NCI-H446 treated with DMSO at 0.1 percent for 48 hours (cell line): ENCODE measurements at regions not wholly inside any gene's neighbourhood (a gene's known extent, or its start where the extent isn't known, plus 50 kb on each side); places are given as distances from the start of the nearest gene placed in this dataset.
A peak's percentile ranks its signal among the peaks of the same experiment; 100 is the strongest.

Experiments used
- DNase-seq: peaks from one replicate; lab custom pipeline; 2025; lab: John Stamatoyannopoulos, UW

DNA sequence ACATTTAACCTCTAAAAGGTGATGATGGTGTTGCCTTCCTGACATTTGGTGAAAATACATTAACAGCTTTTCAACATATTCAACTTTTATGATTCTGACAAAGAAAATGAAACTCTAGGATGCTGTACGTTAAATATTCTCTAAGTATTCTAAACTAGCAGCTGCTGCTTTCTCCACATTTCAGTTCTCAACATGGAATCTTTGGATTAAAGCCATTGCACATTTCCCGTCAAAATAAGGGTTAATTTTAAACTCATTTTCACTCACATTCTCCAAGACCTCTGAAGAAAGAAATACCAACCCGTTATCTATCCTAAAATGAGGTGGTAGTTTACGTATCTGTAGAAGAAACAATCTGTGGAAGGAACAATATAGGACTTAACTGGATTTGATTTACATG, 655.7 kb upstream of the ARPP21 start:
- no peak for DNase-seq

- no peak for DNase-seq
These were observed 651.0 kb upstream of the ARPP21 start for GRCh38 chr3:34988296-34988695.

GRCh38 chr3:34995796-34996430, 643.4 kb upstream of the ARPP21 start:
- DNase-seq, result no peak

- DNase-seq, result no peak
These were observed 640.4 kb upstream of the ARPP21 start for GRCh38 chr3:34998902-34999301.

DNA sequence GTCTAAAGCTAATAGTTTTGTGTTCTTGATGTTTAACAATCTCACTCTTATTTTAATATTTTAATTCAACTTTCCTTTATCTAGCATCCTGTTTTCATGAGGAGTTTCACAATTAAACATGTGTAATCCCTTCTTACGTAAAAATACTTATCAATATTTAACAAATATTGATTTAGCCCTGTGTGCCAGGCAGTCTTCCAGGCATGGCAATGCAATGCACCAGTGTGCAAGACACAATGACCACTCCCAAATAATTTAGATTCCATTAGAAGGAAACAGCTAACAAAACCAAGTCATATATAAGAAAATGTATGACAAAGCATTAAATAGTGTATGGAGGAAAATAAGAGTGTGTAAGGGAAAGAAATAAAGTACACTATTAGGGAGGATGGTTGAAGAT, 627.1 kb upstream of the ARPP21 start:
- no peak for DNase-seq

- DNase-seq, result no peak
These were observed 611.2 kb upstream of the ARPP21 start for GRCh38 chr3:35028157-35028556.

DNA sequence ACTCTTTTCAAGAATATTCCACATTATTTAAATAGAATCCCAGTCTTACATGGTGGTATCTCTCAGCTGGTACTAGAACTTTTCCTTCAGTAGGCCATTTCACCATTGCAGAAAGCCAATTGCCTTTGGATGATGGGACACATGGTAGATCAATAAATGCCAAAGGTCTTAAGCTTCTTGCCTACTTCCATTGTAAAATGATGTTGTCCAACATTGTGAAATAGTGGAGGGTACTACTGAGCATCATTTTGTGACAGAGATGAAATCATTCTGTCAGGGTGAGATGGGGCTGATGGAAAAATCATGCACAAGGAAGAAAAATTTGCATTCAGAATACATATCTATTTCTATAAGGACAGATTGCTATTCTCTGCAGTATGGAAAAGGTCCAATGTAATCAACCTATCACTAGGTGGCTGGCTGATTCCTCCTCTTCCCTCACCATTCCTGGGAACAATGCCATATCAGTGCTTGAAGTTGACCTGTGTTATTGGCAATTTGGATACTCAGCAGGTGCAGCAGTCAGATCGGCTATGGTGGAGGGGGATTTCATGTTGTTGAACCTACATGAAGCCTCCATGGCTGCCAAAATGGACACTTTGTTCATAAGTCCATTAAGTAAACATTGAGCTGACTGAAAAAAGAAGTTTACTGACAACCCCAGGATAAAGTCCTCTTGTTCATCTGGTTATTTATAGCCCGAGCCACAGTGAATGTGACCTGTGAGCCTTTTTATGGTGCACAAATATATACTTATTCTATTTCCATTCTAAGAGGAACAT, 596.9 kb upstream of the ARPP21 start:
- DNase-seq, result no peak

DNA sequence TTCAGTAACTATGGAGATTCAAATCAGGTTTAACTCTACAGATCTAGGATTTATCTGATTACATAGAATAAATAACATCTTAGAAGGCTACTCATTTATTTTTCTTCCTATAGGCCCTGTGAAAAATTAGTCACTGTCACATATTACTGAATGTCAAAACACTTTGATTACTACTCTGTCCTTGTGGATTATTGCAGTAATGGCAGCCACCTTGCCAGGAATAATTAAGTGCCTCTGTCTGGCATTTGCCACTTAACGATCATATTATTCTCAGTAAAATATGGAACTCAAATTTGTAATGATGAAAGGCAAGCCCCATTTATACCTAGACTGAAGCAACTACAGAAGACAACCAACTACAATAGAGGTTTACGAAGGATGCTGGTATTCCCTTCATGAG, 596.3 kb upstream of the ARPP21 start:
- no peak for DNase-seq

- no peak for DNase-seq
These were observed 595.1 kb upstream of the ARPP21 start for GRCh38 chr3:35044190-35044589.

- no peak for DNase-seq
These were observed 594.2 kb upstream of the ARPP21 start for GRCh38 chr3:35045118-35045517.

GRCh38 chr3:35064761-35065160, 574.6 kb upstream of the ARPP21 start:
- DNase-seq, result no peak

DNA sequence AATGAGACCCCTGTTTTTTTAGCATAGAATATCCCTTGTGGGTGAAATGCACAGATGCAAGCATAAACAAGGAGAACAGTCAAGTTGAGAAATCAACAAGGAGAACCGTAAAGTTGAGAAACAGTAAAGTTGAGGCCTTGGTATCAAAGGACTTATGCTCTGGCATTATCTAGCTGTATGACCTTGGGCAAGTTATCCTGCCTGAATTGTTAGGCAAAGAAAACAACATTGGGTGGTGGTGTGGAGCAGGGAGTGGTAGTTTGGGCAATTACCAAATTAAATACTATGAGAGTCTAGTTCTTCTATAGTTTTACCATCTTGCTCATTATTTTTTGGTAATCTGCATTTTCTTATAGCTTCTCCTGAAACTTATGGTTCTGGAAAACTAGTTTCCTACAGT, 573.4 kb upstream of the ARPP21 start:
- DNase-seq, result no peak

DNA sequence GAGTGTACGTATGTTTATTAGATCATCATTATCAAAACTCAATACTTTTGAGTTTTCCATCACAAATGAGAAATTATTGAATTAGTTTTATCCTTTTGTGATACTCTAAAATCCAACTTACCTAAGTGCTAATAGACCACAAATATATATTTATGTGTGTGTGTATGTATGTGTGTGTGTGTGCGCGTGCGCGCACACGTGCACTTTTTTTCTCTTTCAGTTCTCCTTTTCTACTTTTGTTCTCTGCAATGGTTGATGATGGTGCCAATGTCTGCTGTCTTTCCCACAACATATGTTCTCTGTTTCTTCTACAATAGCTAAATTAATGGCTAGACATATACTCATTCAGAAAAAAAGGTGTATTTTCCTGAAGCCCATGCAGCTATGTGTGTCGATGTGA, 571.6 kb upstream of the ARPP21 start:
- no peak for DNase-seq

GRCh38 chr3:35070088-35070487, 569.2 kb upstream of the ARPP21 start:
- DNase-seq, result no peak

DNA sequence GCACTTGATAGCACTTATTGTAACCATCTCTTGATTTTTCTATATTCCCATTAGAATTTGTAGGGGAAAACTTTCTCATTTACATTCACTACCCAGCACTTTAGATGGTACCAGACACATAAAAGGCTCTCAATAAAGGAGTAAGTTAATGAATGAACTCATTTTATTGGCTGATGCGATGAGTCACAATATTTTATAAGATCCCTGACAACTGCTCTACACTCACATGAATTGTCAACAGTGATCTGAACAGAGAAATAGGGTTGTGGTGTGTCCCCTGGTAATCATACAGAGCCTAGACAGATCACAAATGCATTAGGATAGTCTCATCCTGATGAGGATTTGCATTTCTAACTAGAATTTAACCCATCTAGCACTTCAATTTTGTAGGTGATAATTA, 567.6 kb upstream of the ARPP21 start:
- DNase-seq, result no peak

- no peak for DNase-seq
These were observed 560.5 kb upstream of the ARPP21 start for GRCh38 chr3:35078780-35079179.

GRCh38 chr3:35079403-35079802, 559.9 kb upstream of the ARPP21 start:
- no peak for DNase-seq

DNA sequence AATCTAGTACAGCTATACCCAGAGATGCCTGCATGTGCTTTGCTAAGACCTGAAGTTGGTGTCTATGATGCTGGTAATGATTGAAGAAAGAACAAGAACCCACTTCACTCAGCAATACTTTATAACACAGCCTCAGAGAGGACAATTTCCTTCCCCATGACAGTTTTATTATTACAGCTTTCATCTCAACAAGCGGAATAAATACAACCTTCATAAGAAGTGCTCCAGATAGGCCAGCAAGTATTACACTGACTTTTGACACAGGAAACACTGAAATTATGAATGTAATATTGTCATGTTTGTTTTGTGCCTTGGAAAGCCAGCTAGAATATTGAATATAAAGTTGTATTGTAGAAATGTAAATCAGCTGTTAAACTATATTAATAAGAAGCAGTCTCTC, 557.4 kb upstream of the ARPP21 start:
- DNase-seq, result no peak

GRCh38 chr3:35088943-35089342, 550.4 kb upstream of the ARPP21 start:
- DNase-seq, result no peak

- DNase-seq, result no peak
These were observed 524.6 kb upstream of the ARPP21 start for GRCh38 chr3:35114686-35115085.

DNA sequence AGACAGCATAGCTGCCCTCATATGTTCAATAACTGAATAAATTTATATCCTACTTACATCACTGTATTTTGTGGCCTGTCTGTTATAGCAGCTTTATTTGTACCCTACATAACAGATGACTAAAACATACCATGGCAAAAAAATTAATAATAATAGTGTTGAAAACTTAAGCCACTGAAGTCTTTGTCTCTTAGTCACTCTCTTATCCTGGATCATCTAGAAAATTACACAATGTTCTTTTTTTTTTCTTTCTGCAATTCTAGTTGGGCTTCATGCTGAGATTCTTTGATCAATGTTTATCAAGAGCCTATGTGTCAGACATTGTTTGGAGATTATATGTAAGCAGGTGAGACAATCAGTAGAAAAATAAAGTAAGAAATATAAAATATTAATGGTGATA, 519.3 kb upstream of the ARPP21 start:
- no peak for DNase-seq

GRCh38 chr3:35137612-35138011, 501.7 kb upstream of the ARPP21 start:
- no peak for DNase-seq

GRCh38 chr3:35141406-35141805, 497.9 kb upstream of the ARPP21 start:
- DNase-seq, result no peak

GRCh38 chr3:35144011-35144410, 495.3 kb upstream of the ARPP21 start:
- DNase-seq, result peak; percentile 11
